ENCODE measurements at regions not wholly inside any gene's neighbourhood (a gene's known extent, or its start where the extent isn't known, plus 50 kb on each side); places are given as distances from the start of the nearest gene placed in this dataset.
"Not testable (repeated sequence)": the region's sequence is repeated elsewhere in the genome, so short reads cannot be mapped to it uniquely, and the experiment has no call there.

- in situ Hi-C loops (cut with MboI; ENCODE audit: low pct_unique_long_range_greater_than_20kb, low sequenced_read_pairs, unreplicated experiment), result no loop called here
- no peak for DNase-seq (ENCODE audit: low spot score)
- TF ChIP-seq, protein P1, sequence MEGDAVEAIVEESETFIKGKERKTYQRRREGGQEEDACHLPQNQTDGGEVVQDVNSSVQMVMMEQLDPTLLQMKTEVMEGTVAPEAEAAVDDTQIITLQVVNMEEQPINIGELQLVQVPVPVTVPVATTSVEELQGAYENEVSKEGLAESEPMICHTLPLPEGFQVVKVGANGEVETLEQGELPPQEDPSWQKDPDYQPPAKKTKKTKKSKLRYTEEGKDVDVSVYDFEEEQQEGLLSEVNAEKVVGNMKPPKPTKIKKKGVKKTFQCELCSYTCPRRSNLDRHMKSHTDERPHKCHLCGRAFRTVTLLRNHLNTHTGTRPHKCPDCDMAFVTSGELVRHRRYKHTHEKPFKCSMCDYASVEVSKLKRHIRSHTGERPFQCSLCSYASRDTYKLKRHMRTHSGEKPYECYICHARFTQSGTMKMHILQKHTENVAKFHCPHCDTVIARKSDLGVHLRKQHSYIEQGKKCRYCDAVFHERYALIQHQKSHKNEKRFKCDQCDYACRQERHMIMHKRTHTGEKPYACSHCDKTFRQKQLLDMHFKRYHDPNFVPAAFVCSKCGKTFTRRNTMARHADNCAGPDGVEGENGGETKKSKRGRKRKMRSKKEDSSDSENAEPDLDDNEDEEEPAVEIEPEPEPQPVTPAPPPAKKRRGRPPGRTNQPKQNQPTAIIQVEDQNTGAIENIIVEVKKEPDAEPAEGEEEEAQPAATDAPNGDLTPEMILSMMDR (IDR thresholded peaks at IDR 0.05; ENCODE audit: extremely low read depth, insufficient read depth, missing control alignments), result no peak
These were observed 68.5 kb upstream of the NUDT6 start for GRCh38 chr4:122990891-122991290.

DNA sequence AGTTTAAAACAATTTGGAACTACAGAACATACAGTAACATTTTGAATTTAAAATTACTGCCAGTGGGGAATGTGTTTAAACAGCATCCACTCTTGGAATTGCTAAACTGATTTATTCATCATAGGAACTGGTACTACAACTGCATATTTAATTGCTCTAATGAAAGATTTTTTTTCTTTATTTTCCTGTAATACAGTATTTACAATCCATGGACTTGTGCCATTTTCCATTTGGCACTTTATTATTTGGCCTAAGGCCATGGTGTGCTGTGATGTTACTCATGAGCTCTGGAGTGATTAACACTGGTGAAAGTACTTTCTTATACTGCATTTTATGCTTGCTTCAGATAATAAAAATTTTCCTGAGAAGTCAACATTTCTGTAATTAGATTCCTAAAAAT lies 69.7 kb upstream of the NUDT6 start:
- no peak for DNase-seq (ENCODE audit: low spot score)
- TF ChIP-seq, protein P1 (IDR thresholded peaks at IDR 0.05; ENCODE audit: extremely low read depth, insufficient read depth, missing control alignments), result no peak
- in situ Hi-C loops (cut with MboI; ENCODE audit: low pct_unique_long_range_greater_than_20kb, low sequenced_read_pairs, unreplicated experiment), result no loop called here

DNA sequence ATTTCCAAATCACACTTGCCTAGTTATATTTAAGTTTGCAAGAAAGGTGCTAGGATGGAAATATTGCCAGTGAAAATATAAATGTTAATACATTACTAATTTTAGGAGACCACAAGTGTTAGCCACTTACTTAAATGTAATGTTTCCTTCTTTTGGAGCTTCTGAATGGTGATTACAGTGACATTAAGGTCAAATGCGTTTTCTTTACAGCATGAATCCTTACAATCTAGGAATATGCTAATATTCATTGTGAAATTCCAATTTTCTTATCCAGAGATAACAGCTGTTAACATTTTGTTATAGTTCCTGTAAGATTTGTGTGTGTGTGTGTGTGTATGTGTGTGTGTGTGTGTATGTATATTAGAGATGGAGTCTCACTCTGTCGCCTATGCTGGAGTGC lies 70.2 kb upstream of the NUDT6 start:
- TF ChIP-seq, protein P1 (IDR thresholded peaks at IDR 0.05; ENCODE audit: extremely low read depth, insufficient read depth, missing control alignments), result no peak
- in situ Hi-C loops (cut with MboI; ENCODE audit: low pct_unique_long_range_greater_than_20kb, low sequenced_read_pairs, unreplicated experiment), result no loop called here
- DNase-seq (ENCODE audit: low spot score), result no peak

DNA sequence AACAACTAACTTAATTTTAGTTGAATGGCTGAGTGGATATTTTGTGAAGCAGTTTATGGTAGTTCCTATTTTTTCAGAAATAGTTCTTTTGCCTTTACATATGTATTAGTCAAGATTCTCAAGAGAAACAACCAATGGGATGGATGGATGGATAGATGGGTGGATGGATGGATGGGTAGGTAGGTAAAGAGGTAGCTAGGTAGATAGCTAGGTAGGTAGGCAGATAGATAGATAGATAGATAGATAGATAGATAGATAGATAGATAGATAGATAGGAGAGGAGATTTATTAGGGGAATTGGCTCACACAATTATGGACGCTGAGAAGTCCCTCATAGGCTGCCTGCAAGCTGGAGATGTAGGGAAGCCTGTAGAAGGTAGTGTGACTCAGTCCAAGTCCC lies 74.0 kb upstream of the NUDT6 start:
- in situ Hi-C loops (cut with MboI; ENCODE audit: low pct_unique_long_range_greater_than_20kb, low sequenced_read_pairs, unreplicated experiment), result no loop called here
- no peak for DNase-seq (ENCODE audit: low spot score)

GRCh38 chr4:122997463-122998101 lies 75.2 kb upstream of the NUDT6 start:
- TF ChIP-seq, protein P1 (IDR thresholded peaks at IDR 0.05; ENCODE audit: extremely low read depth, insufficient read depth, missing control alignments), result no peak
- in situ Hi-C loops (cut with MboI; ENCODE audit: low pct_unique_long_range_greater_than_20kb, low sequenced_read_pairs, unreplicated experiment), result no loop called here
- no peak for DNase-seq (ENCODE audit: low spot score)

More for the DNA sequence above, 74.0 kb upstream of the NUDT6 start:
- TF ChIP-seq, protein P1 (IDR thresholded peaks at IDR 0.05; ENCODE audit: extremely low read depth, insufficient read depth, missing control alignments), result no peak

GRCh38 chr4:123004079-123004478 lies 81.7 kb upstream of the NUDT6 start:
- DNase-seq (ENCODE audit: low spot score); in situ Hi-C loops (cut with MboI; ENCODE audit: low pct_unique_long_range_greater_than_20kb, low sequenced_read_pairs, unreplicated experiment): not testable (repeated sequence)

GRCh38 chr4:123005126-123005525 lies 82.7 kb upstream of the NUDT6 start:
- DNase-seq (ENCODE audit: low spot score); in situ Hi-C loops (cut with MboI; ENCODE audit: low pct_unique_long_range_greater_than_20kb, low sequenced_read_pairs, unreplicated experiment): not testable (repeated sequence)

- TF ChIP-seq, protein P1 (IDR thresholded peaks at IDR 0.05; ENCODE audit: extremely low read depth, insufficient read depth, missing control alignments), result no peak
- DNase-seq (ENCODE audit: low spot score), result no peak
- in situ Hi-C loops (cut with MboI; ENCODE audit: low pct_unique_long_range_greater_than_20kb, low sequenced_read_pairs, unreplicated experiment), result no loop called here
These were observed 85.3 kb upstream of the NUDT6 start for GRCh38 chr4:123007679-123008078.

GRCh38 chr4:123012416-123012815 lies 90.0 kb upstream of the NUDT6 start:
- in situ Hi-C loops (cut with MboI; ENCODE audit: low pct_unique_long_range_greater_than_20kb, low sequenced_read_pairs, unreplicated experiment); DNase-seq (ENCODE audit: low spot score): not testable (repeated sequence)

All from GM13977 (cell line).